B cell (primary cell): ENCODE measurements at regions not wholly inside any gene's neighbourhood (a gene's known extent, or its start where the extent isn't known, plus 50 kb on each side); places are given as distances from the start of the nearest gene placed in this dataset.

ENCODE experiments used
- CTCF ChIP-seq: fragments of 200-600 bp; IDR thresholded peaks from one replicate; pipeline ENCODE4 v1.8.0; 2022; ENCODE audit warnings: antibody characterized with exemption, mild to moderate bottlenecking
- EZH2 ChIP-seq: IDR thresholded peaks from 2 replicates; pipeline ENCODE4 v1.6.1; 2012; ENCODE audit warnings: borderline replicate concordance, low read depth, mild to moderate bottlenecking, moderate library complexity, low read length; ENCODE audit not compliant: insufficient read depth, poor library complexity, severe bottlenecking

DNA sequence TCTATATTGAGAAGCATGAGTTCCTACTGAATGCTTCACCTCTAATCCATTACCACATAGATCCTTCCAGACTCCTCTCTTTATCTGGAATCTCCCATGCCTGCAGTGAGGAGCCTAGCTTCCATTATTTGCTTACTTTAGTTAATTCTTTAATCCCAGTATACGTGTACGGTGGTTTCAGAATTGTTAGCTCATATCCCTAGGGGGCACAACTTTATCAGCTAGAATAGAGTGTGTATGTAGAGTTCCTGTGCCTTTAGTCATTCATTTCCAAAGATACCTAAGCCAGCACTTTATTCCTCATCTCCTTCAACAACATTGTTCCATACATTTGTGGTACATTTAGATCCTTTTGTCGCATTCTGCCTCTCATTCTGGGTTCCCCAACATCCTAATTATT lies 226.0 kb downstream of the TJP1 start:
- TF ChIP-seq CTCF = no peak
- no peak for TF ChIP-seq EZH2
